Body of pancreas (tissue), 4 donors: ENCODE measurements at regions not wholly inside any gene's neighbourhood (a gene's known extent, or its start where the extent isn't known, plus 50 kb on each side); places are given as distances from the start of the nearest gene placed in this dataset.

Experiments used
- CTCF ChIP-seq, 7 experiments: fragments of 450-650 bp in 4 of 7; fragments of 200-600 bp in 3 of 7; sonication (generic) in 3 of 7; IDR thresholded peaks; one replicate each; pipeline ENCODE4 v1.5.1; 2016 to 2019; ENCODE audit warnings: antibody characterized with exemption in 7 of 7
- POLR2A ChIP-seq, 3 donors: fragments of 450-650 bp; IDR thresholded peaks; one replicate each; pipeline ENCODE4 v1.6.1; 2016; ENCODE audit warnings: antibody characterized with exemption in 3 of 3, mild to moderate bottlenecking in 2 of 3

- TF ChIP-seq CTCF (IDR thresholded peaks at IDR 0.05) (no peak), POLR2A (IDR thresholded peaks at IDR 0.05) (no peak)
Measured at GRCh38 chr2:139271149-139271548, 491.0 kb upstream of the NXPH2 start.
